ENCODE measurements at regions not wholly inside any gene's neighbourhood (a gene's known extent, or its start where the extent isn't known, plus 50 kb on each side); places are given as distances from the start of the nearest gene placed in this dataset.

DNA sequence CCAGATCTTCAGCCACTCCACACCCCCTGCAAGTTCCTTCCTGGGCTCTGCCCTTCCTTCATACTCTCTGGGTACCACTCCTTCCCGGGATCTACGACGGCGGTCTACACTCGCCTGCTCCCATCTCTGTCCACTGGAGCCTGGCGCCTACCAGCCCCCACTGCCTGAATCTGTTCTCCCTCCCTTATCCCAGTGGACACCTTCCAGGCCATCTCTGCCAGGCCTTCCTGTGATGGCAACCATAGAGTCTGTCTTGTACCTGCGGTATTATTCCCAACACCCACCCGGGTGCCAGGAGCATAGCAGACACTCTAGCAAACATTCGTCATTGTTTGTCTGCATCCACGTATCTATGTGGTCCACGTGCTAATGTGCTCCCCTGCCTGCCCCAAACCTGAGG is 140.9 kb downstream of the ZFP36L2 start:
- TF ChIP-seq CTCF (IDR thresholded peaks at IDR 0.05; ENCODE audit: low read depth, low read length, poor library complexity, severe bottlenecking), result no peak
- TF ChIP-seq EZH2phosphoT487 (IDR thresholded peaks at IDR 0.05; ENCODE audit: borderline replicate concordance, low read length), result no peak
